Pancreas (tissue), 10 donors: ENCODE measurements at regions not wholly inside any gene's neighbourhood (a gene's known extent, or its start where the extent isn't known, plus 50 kb on each side); places are given as distances from the start of the nearest gene placed in this dataset.

Experiments used
- ATAC-seq, 4 donors: fragments of 200-7000 bp; cut with Tn5 transposase; one replicate each; pipeline versions ENCODE4 v1.8.0 to v1.9.1; 2020; ENCODE audit warnings: mild to moderate bottlenecking in 4 of 4, moderate library complexity in 4 of 4
- DNase-seq, 6 donors: peaks; one replicate each; pipeline ENCODE4 v3.0.0-alpha.2; 2020
- FAIRE-seq: peaks from 2 replicates; lab custom pipeline; 2012; peaks lifted over from hg19 to GRCh38; lab: Jason Lieb, UNC
- H3K27ac ChIP-seq, 4 donors: fragments of 200-600 bp; sonication (generic); 1 replicate in 3 of 4; 2 replicates in 1 of 4; pipeline versions ENCODE4 v1.5.0 to v1.8.0; 2020
- H3K27me3 ChIP-seq, 4 donors: fragments of 200-600 bp; one replicate each; pipeline ENCODE4 v1.8.0; 2021
- H3K36me3 ChIP-seq, 3 donors: fragments of 200-600 bp; sonication (generic) in 1 of 3; one replicate each; pipeline versions ENCODE4 v1.5.0 to v1.8.0; 2020 to 2021
- H3K4me1 ChIP-seq, 3 donors: fragments of 200-600 bp; one replicate each; pipeline ENCODE4 v1.8.0; 2021
- H3K4me3 ChIP-seq, 4 donors: fragments of 200-600 bp; sonication (generic) in 2 of 4; one replicate each; pipeline versions ENCODE4 v1.5.0 to v1.8.0; 2020 to 2021
- H3K9me3 ChIP-seq, 4 donors: fragments of 200-600 bp; one replicate each; pipeline ENCODE4 v1.8.0; 2021
- CTCF ChIP-seq, 4 donors: fragments of 200-600 bp; sonication (generic) in 3 of 4; IDR thresholded peaks; one replicate each; pipeline versions ENCODE4 v1.5.0 to v1.8.0; 2021; ENCODE audit warnings: antibody characterized with exemption in 4 of 4
- WGBS, 2 donors: extraction: QIAGEN DNeasy Blood & Tissue Kit; methylation state at CpG; one replicate each; pipeline ENCODE4 v1.1.7; 2013; 5-methylcytosine and 5-hydroxymethylcytosine counted together
- intact Hi-C, 3 donors: fragments of 100-400 bp; cut with DNase I; formaldehyde crosslinking; loops; one replicate each; pipeline versions ENCODE4 v1.11.1 to v1.14.2; 2022
- donor health status: healthy with polysubstance abuse.
- donor health status: DM: no; HTN: no; CAD: no; lungs with moderate emphysema.
- donor health status: DM: no; HTN: no; CAD: no.
- donor health status: control.
- donor health status: control.
- donor health status: Bipolar disorder and iron deficiency.
- donor health status: DM: yes; HTN: yes; CAD: no.
- donor health status: DM: no; HTN: no; CAD: no.
- donor health status: DM: no; HTN: no; CAD: no.
- donor health status: DM: yes; HTN: yes; CAD: no.

- no peak for FAIRE-seq
- no peaks in the 10 kb centered on the region for H3K4me1 ChIP-seq
- TF ChIP-seq CTCF (IDR thresholded peaks at IDR 0.05), result no peak
- H3K36me3 ChIP-seq, result no peaks in the 10 kb centered on the region
- no peaks in the 10 kb centered on the region for H3K9me3 ChIP-seq
- H3K4me3 ChIP-seq, result no peak overlapping the region
- ATAC-seq, result no peak
- no peak overlapping the region for H3K27ac ChIP-seq
- H3K27me3 ChIP-seq, result no peaks in the 10 kb centered on the region
- no peak for DNase-seq
- intact Hi-C loops, result loop anchor here in 1 of 3 donors (10.0 kb wide), 1 partner anchor 440 kb away; no protein-coding TSS in a partner anchor
- 27 to 32% methylated on average over 2 of the region's 2 CpGs for WGBS, 2 donors
Measured at GRCh38 chr12:13734584-13735152, 246.7 kb downstream of the GRIN2B start.

- no peak overlapping the region for H3K27ac ChIP-seq
- no peak for TF ChIP-seq CTCF (IDR thresholded peaks at IDR 0.05)
- no peak overlapping the region for H3K4me3 ChIP-seq
- no peak for ATAC-seq
- intact Hi-C loops, result loop anchor here in 1 of 3 donors (10.0 kb wide), 1 partner anchor 197 kb away; no protein-coding TSS in a partner anchor
- WGBS, 2 donors, result 4 to 11% methylated on average over 1 of the region's 1 CpG
- H3K9me3 ChIP-seq, result no peaks in the 10 kb centered on the region
- no peaks in the 10 kb centered on the region for H3K27me3 ChIP-seq
- H3K36me3 ChIP-seq, result no peaks in the 10 kb centered on the region
- no peak for FAIRE-seq
- H3K4me1 ChIP-seq, result no peaks in the 10 kb centered on the region
- DNase-seq, result no peak
Measured at GRCh38 chr12:13727707-13728195, 253.7 kb downstream of the GRIN2B start.

- no peak for TF ChIP-seq CTCF (IDR thresholded peaks at IDR 0.05)
- intact Hi-C loops, result loop anchor here in 1 of 3 donors (10.0 kb wide), 1 partner anchor 200 kb away; no protein-coding TSS in a partner anchor
- no peak for DNase-seq
- FAIRE-seq, result no peak
- H3K27me3 ChIP-seq, result no peaks in the 10 kb centered on the region
- no peak overlapping the region for H3K27ac ChIP-seq
- H3K9me3 ChIP-seq, result no peaks in the 10 kb centered on the region
- H3K4me1 ChIP-seq, result no peaks in the 10 kb centered on the region
- H3K4me3 ChIP-seq, result no peak overlapping the region
- no peak for ATAC-seq
- 19 to 33% methylated on average over 1 of the region's 1 CpG for WGBS, 2 donors
- no peaks in the 10 kb centered on the region for H3K36me3 ChIP-seq
Measured at GRCh38 chr12:13725049-13725448, 256.4 kb downstream of the GRIN2B start.

GRCh38 chr12:13724136-13724535 is 257.3 kb downstream of the GRIN2B start:
- ATAC-seq (no peak), FAIRE-seq (no peak), DNase-seq (no peak)
- intact Hi-C loops, result loop anchor here in 1 of 3 donors (10.0 kb wide), 1 partner anchor 201 kb away; no protein-coding TSS in a partner anchor
- no peaks in the 10 kb centered on the region for H3K36me3 ChIP-seq
- no peak for TF ChIP-seq CTCF (IDR thresholded peaks at IDR 0.05)
- no peak overlapping the region for H3K4me3 ChIP-seq
- 59 to 68% methylated on average over 1 of the region's 1 CpG for WGBS, 2 donors
- no peaks in the 10 kb centered on the region for H3K9me3 ChIP-seq
- no peak overlapping the region for H3K27ac ChIP-seq
- no peaks in the 10 kb centered on the region for H3K27me3 ChIP-seq
- H3K4me1 ChIP-seq, result no peaks in the 10 kb centered on the region

GRCh38 chr12:13719986-13720385 is 261.4 kb downstream of the GRIN2B start:
- FAIRE-seq, result no peak
- Histone ChIP-seq H3K9me3 (no peaks in the 10 kb centered on the region), H3K4me3 (no peak overlapping the region), H3K27me3 (no peaks in the 10 kb centered on the region), H3K4me1 (no peaks in the 10 kb centered on the region), H3K27ac (no peak overlapping the region), H3K36me3 (no peaks in the 10 kb centered on the region)
- 62 to 69% methylated on average over 2 of the region's 2 CpGs for WGBS, 2 donors
- ATAC-seq, result no peak
- intact Hi-C loops, result loop anchor here in 1 of 3 donors (10.0 kb wide), 1 partner anchor 205 kb away; no protein-coding TSS in a partner anchor
- no peak for DNase-seq
- no peak for TF ChIP-seq CTCF (IDR thresholded peaks at IDR 0.05)
